ENCODE measurements at regions not wholly inside any gene's neighbourhood (a gene's known extent, or its start where the extent isn't known, plus 50 kb on each side); places are given as distances from the start of the nearest gene placed in this dataset.
A peak's percentile ranks its signal among the peaks of the same experiment; 100 is the strongest.

DNA sequence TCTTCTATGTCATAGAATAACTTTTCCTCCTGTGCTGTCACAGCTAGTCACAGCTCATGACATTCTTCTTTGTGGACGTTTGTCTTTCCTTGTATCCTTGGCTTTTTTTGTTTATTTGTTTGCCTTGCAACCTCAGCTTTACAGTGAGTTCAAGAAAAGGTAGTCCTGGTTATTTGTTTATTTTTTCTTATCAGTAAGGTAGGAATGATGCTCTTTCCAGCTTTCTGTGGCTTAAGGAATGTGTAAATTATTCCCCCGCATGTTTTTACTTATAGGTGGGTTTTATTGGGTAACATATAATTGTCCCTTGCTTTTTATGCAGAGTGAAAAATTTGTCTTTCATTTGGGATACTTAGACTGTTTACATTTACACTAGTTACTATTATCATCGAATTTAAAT is 1673.6 kb upstream of the FLRT2 start:
- no peak for TF ChIP-seq CTCF (IDR thresholded peaks at IDR 0.05; ENCODE audit: insufficient read depth, low read depth, low read length, missing control alignments)
- no peak for DNase-seq (ENCODE audit: low read depth)
- no peak overlapping the region for H3K4me3 ChIP-seq (ENCODE audit: low read length)

- peak; percentile 10 for DNase-seq (ENCODE audit: low read depth)
- TF ChIP-seq CTCF (IDR thresholded peaks at IDR 0.05; ENCODE audit: insufficient read depth, low read depth, low read length, missing control alignments): no peak
- no peak overlapping the region for H3K4me3 ChIP-seq (ENCODE audit: low read length)
Measured at GRCh38 chr14:83860631-83861155, 1669.3 kb upstream of the FLRT2 start.

- TF ChIP-seq CTCF (IDR thresholded peaks at IDR 0.05; ENCODE audit: insufficient read depth, low read depth, low read length, missing control alignments): no peak
- H3K4me3 ChIP-seq (ENCODE audit: low read length): no peak overlapping the region
- DNase-seq (ENCODE audit: low read depth): no peak
Measured at GRCh38 chr14:83863042-83863774, 1666.7 kb upstream of the FLRT2 start.

DNA sequence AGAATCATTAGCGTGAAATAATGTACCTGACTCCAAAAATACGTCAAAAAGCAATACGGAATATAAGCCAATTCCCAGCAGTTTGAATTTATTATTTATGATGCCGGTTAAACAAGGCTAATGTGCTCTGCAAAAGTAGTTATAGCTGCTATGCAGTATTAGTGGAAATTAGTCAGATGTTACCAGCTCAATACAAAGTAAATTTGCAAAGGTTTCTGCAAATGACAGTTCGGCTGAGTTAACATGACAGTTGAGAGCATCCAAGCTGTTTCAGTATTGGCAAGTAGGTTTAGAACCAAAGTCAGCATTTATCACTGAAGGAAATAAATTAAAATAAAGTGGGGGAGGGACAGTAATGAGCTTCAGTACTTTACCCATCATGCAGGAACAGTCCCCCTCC is 1665.8 kb upstream of the FLRT2 start:
- no peak for DNase-seq (ENCODE audit: low read depth)
- TF ChIP-seq CTCF (IDR thresholded peaks at IDR 0.05; ENCODE audit: insufficient read depth, low read depth, low read length, missing control alignments): no peak
- no peak overlapping the region for H3K4me3 ChIP-seq (ENCODE audit: low read length)

GRCh38 chr14:83867566-83868225 is 1662.2 kb upstream of the FLRT2 start:
- no peak for DNase-seq (ENCODE audit: low read depth)
- TF ChIP-seq CTCF (IDR thresholded peaks at IDR 0.05; ENCODE audit: insufficient read depth, low read depth, low read length, missing control alignments): no peak
- no peak overlapping the region for H3K4me3 ChIP-seq (ENCODE audit: low read length)

DNA sequence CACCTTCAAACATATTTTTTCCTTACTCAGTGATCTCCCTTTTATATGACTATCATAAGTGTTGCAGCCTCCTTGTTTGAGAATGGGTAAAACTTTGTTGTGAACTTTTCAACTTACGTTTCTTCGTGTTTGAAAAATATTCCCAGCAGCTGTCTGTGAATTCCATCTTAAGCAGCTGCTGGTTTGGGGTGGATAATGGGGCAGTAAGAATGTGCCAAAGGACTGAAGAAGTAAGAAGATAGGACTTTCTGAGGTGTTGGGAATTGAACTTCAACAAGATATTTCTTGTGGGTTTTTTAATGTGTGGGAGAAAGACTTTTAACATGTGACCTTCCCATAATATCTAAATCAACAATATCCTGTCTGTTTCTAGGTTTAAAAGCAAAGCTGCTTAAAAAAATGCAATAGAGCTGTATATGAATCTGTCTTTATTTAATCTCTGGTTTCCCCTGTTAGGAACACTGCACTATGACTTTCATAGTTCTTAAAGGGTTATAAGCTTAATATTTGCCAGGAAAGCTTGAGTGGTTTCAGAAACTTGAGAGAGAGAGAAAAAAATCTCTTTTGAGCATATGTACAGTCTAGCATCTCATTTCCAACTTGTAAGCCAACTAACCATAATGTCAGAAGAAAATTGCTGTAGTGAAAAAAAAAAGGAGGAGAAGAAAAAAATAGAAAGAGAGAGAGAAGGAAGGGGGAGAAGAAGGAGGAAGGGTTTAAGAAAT is 1659.2 kb upstream of the FLRT2 start:
- no peak for DNase-seq (ENCODE audit: low read depth)
- H3K4me3 ChIP-seq (ENCODE audit: low read length): no peak overlapping the region
- TF ChIP-seq CTCF (IDR thresholded peaks at IDR 0.05; ENCODE audit: insufficient read depth, low read depth, low read length, missing control alignments): no peak
